ENCODE measurements at regions not wholly inside any gene's neighbourhood (a gene's known extent, or its start where the extent isn't known, plus 50 kb on each side); places are given as distances from the start of the nearest gene placed in this dataset.
"Not testable (repeated sequence)": the region's sequence is repeated elsewhere in the genome, so short reads cannot be mapped to it uniquely, and the experiment has no call there.

GRCh38 chr2:225236769-225237323 is 162.7 kb upstream of the NYAP2 start:
- DNase-seq: no peak

DNA sequence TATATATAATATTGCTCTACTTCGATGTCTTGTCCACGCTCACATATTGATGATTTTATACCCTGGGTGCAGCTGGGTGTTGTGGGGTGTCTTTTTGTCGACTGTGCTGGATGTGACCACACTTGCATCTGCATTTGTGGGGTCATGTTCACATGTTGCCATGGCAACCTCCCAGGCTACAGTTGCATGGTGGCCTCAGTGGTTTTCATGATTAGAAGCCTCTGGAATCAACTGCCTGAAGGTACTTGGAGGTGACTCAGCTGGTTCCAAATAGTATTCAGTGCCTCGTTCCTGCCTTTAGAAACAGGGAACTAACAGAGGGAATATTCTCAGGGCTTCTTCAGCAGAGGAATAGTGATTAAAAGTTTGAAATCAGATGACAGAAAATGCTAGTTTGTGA is 166.3 kb upstream of the NYAP2 start:
- no peak for DNase-seq

GRCh38 chr2:225231900-225232299 is 167.6 kb upstream of the NYAP2 start:
- no peak for DNase-seq

DNA sequence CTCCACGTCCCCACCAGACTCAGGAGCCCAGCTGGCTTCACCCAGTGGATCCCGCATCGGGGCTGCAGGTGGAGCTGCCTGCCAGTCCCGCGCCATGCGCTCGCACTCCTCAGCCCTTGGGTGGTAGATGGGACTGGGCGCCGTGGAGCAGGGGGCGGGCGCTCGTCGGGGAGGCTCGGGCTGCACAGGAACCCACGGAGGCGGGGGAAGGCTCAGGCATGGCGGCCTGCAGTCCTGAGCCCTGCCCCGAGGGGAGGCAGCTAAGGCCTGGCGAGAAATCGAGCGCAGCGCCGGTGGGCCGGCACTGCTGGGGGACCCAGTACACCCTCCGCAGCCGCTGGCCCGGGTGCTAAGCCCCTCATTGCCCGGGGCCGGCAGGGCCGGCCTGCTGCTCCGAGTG is 170.2 kb upstream of the NYAP2 start:
- not testable (repeated sequence) for DNase-seq

DNA sequence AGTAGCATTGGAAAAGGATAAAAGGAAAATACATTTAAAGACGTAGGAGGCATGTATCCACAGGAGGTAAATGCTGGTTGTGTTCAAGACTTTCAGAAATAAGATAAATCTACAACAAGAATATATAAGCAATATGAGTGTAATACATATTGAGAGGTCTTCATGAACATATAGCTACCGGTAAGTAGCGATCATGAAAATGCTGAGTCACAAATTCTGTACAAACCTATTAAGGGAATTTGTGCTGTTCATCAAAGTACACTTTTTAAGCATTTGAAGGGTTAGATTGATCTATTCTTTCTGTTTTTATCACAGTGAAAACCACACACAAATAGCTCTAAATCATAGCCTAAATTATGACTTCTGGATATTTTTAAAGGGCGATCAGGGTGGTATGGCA is 173.1 kb upstream of the NYAP2 start:
- DNase-seq: no peak

GRCh38 chr2:225223301-225223700 is 176.2 kb upstream of the NYAP2 start:
- DNase-seq: no peak

- DNase-seq: no peak
Observed at GRCh38 chr2:225207471-225207870, 165.2 kb upstream of the DOCK10 start.

GRCh38 chr2:225207043-225207442 is 164.8 kb upstream of the DOCK10 start:
- no peak for DNase-seq

GRCh38 chr2:225196579-225196978 is 154.3 kb upstream of the DOCK10 start:
- no peak for DNase-seq

- no peak for DNase-seq
Observed at GRCh38 chr2:225192869-225193268, 150.6 kb upstream of the DOCK10 start.

GRCh38 chr2:225190987-225191386 is 148.7 kb upstream of the DOCK10 start:
- DNase-seq: no peak

- no peak for DNase-seq
Observed at GRCh38 chr2:225184948-225185347, 142.7 kb upstream of the DOCK10 start.

DNA sequence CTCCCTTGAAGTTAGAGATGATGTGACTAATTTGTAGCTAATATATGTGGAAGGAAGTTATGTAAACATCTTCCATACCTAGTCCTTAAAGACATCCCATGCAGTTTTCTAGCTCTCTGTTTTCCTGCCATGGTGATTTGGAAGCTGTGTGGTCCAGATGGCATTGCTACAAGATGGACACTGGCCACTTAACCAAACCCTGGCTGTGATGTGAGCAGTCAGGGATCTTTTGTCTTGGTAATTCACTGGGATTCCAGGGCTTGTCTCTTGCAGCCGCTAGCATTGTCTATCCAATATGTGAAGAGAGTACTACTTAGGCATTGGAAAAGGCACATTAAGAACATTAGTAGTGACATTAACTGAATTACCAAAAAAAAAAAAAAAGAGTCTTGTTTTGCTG is 139.9 kb upstream of the DOCK10 start:
- no peak for DNase-seq

DNA sequence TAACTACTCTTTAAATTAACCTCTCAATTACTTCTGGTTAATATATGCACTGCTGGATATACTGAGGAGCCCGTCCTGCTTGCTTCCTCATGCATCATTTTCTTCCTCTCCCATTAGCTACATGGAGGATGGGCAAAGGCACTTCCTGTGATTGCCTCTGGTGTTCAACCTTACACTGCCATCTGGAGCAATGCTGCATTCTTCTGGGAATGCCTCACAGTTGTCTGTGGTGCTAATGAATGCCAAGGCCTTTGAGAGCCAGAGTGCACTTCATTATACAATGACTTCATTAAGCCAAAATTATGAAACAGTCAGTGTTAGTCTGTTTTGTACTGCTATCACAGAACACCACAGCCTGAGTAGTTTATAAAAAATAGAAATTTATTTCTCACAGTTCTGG is 134.8 kb upstream of the DOCK10 start:
- DNase-seq: no peak

- DNase-seq: no peak
Observed at GRCh38 chr2:225173909-225174308, 131.6 kb upstream of the DOCK10 start.

- no peak for DNase-seq
Observed at GRCh38 chr2:225171350-225171749, 129.1 kb upstream of the DOCK10 start.

DNA sequence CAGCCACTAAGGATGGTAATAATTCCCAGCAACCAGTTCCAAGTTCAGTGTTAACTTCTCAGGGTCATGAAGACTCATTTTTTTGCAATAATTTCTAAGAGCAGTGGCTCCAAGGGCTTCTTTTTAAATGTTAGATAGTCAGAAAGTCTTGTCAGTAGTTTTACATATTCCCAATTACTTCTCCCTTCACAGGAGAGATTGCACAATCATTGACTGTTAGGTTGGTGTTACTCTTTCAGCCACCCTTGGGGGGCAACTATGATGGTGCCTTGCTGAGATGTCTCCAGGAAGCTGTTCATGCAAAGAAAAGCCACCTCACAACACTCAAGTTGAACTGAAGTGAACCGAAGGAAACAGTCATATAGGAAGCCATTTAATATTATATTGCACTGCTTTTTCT is 127.9 kb upstream of the DOCK10 start:
- DNase-seq: no peak

DNA sequence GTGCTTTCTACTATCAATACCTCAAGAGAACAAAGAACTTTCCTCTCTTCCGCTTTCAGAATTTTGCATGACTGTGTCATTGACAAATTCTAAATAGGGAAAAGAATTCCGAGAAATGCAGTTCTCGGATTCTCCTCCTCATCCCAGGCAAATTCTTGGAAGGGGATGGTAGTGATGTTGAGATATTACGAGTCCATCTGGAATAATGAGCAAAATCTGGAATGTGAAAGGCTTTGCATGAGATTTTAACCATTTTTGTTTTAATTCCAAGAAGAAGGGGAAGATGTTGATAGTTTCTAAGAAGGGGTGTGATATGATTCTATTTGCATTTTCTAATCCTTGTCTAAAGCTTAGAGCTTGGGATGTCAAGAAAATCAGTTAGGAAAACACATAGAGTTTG is 127.1 kb upstream of the DOCK10 start:
- no peak for DNase-seq

- DNase-seq: no peak
Observed at GRCh38 chr2:225165052-225165451, 122.8 kb upstream of the DOCK10 start.

DNA sequence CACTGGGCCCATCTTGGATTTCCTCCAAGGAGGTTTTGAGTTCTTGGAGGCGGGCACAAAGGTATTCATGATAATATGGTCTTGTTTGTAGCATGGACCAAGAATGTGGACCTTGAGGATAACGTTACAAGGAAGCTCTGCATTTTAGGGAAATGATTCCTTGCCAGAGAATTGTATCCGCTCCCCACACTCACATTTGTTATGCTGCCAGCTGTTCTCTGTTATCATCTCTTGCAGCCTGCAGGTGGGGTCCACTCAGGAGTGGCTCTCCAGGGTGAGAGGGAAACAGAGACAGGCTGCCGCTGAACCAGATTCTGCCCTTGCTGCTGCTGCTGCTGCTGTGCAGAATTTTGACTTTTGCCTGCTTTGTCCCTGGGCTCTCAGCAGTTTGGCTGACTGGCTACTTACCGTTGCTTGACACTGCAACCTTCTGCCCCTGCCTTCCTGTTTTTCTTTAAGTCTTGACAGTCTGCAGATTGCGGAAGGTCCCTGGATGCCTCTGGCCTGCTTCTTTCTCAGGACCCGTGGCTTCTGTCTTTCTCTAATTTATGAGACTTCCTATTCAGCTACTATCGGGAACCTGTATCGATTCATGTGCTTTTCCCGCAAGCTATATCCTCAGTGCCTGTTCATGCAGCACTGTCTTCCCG is 122.3 kb upstream of the DOCK10 start:
- no peak for DNase-seq

DNA sequence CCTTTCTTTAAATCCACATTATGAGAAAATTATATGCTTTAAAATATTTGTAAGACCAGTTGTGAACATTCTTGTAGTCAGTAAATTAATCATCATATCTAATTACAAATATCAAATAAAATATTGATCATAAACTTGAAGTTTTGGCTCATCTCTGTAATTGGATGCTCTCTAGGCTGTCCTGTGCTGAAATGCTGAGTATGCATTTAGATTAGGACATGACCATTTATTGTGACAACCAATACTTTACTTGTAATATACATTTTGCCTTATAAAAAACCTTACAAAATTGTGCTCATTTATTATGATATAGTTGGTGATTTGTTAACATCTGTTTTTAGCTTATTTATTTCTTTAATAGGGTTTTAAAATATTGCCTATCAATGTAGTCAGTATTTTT is 116.1 kb upstream of the DOCK10 start:
- DNase-seq: no peak

- no peak for DNase-seq
Observed at GRCh38 chr2:225156853-225157451, 114.7 kb upstream of the DOCK10 start.

DNA sequence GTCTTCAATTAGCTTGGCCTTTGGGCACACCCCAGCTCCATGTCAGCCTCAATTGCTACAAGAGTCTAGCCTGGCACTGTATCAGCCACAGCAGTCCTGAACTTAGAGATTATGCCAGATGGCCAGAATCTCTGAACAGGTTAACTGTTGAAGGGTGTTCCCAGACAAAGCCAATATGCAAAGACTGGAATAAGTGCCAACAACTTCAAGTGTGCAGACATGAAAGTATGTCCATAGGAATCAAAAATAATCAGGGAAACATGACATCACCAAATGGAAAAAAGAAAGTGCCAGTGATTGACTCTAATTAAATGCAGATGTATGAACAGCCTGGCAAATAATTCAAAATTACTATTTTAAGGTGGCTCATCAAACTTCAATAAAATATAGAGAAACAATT is 98.5 kb upstream of the DOCK10 start:
- no peak for DNase-seq

DNA sequence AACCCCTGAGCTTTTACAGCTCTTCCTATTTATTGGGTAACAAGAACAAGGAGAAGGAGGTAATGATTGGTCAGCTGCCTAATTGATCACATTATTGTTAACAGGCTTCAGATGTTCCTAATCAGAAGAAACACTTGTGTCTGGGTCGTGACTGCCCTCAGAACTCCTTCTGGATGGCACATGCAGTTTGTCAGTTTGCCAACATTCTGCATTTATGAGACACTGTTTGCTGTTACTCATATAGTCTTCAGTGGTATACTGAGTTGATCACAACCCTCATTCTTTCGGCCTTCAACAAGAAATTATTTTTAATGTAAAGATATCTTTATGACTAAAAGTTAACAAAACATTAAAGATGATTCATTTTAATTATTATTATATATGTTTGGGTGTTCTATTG is 95.7 kb upstream of the DOCK10 start:
- DNase-seq: no peak

- DNase-seq: no peak
Observed at GRCh38 chr2:225136552-225136951, 94.3 kb upstream of the DOCK10 start.

Data from activated T-cell treated with anti-CD3 and anti-CD28 coated beads, Interleukin-2, amount 50 U/mL, for 48 hours (primary cell).